ENCODE measurements at regions not wholly inside any gene's neighbourhood (a gene's known extent, or its start where the extent isn't known, plus 50 kb on each side); places are given as distances from the start of the nearest gene placed in this dataset.

DNA sequence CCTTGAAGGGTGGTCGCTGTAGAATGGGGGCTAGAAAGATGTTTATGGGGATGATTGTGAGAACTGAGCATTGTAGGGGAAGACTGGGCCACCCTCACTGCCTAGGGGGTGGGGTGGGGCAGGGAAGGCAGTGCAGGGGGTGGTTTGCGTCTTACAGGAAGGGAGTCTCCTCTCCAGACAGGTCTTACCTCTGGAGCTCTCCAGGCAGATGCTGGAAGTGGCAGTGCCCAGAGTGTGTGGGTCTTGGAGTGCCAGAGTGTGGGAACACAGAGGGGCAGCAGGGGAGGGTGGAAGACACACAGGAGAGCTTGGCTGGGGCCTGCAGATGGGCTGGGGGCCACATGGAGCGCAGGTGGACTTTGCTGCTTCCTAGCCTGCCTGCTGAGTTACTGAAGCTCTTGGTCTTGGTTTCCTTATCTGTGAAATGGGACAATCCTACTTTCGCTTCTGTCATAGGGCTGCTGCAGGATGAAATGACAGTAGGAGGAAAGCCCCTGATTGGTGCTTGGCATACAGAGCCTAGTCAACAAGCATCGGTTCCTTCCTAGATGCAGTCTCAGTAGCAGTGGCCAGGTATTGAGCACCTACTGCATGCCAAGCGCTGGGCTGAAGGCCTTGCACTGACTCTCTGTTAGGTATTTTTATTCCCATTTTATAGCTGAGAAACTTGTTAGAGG lies 118.3 kb downstream of the SLC25A47 start:
- Histone ChIP-seq H3K9ac (no peak overlapping the region), H3K27me3 (no peaks in the 10 kb centered on the region), H4K20me1 (peaks cover 25% of the 10 kb centered on the region), H3K36me3 (no peaks in the 10 kb centered on the region), H3K4me2 (peak overlapping the region; percentile 50), H3K4me3 (no peak overlapping the region), H3K27ac (no peak overlapping the region), H3K9me3 (no peaks in the 10 kb centered on the region), H3K4me1 (peaks cover 29% of the 10 kb centered on the region)
- TF ChIP-seq Cebpa-rat (IDR thresholded peaks at IDR 0.05) = no peak

DNA sequence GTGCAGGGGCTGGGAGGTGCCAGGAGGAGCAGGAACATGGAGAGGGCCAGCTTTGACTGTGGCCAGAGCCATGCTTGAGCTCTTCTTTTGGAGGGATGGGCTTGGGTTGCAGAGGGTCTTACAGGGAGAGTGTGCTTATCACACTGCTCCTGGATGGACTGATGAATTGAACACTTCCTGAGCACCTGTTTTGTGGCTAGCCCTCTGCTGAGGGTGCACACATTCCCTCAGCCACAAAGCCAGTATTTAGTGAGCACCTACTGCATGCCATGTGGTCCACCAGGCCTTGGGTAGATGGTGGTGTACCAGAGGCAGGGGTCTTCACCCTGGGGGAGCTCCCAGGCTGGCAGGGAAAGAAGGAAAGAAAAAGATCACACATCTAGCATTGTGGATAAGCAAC lies 118.9 kb downstream of the SLC25A47 start:
- TF ChIP-seq Cebpa-rat (IDR thresholded peaks at IDR 0.05) = no peak
- Histone ChIP-seq H3K4me2 (peak overlapping the region; percentile 50), H3K9ac (no peak overlapping the region), H3K4me1 (peaks cover 24% of the 10 kb centered on the region), H4K20me1 (peaks cover 22% of the 10 kb centered on the region), H3K9me3 (no peaks in the 10 kb centered on the region), H3K27me3 (no peaks in the 10 kb centered on the region), H3K27ac (no peak overlapping the region), H3K36me3 (no peaks in the 10 kb centered on the region), H3K4me3 (no peak overlapping the region)

DNA sequence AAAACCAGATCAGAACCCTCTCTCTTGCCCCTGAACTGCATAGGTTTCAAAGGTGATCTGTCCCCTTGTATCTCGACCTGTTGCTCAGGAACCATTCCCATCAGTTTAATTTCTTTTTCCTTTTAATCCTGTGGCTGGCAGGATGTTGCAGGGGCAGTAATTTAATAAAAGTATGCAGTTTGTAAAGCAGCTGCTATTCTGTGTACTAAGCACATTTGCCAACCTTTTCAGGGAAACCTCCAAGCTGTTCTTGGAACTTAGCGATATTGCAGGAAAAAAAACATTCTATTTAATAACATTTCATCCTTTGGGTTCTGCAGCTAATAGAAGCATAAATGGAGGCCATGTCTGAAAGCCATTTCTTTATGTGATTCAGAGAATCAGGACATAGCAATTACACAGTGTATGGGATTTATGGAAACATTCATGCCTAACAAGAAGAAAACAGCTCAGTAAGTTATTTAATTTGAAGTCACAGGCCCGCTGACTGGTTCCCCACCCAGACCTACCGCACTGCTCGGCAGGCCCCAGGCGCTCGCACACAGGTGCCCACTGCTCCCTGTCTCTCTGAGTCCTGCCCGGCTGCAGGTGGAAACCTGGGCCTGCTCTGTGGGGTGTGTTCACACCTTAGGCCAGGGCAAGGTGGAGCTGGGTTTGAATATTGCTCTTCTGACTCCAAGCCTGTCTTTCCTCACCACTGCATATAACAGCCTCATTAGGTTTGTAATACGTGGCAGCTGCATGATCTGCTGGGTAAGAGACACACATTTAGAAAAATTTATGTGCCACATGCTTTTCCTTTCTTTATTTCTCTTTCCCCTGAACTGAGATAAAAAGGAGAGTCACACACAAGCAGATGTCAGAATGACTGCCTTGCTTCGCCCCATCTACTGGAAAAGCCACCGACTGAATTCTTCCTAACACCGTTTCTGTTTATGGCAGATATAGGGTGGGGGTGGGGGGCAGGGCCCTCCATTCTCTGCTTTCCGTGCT lies 119.7 kb downstream of the SLC25A47 start:
- Histone ChIP-seq H3K4me2 (no peak overlapping the region), H3K9ac (no peak overlapping the region)

DNA sequence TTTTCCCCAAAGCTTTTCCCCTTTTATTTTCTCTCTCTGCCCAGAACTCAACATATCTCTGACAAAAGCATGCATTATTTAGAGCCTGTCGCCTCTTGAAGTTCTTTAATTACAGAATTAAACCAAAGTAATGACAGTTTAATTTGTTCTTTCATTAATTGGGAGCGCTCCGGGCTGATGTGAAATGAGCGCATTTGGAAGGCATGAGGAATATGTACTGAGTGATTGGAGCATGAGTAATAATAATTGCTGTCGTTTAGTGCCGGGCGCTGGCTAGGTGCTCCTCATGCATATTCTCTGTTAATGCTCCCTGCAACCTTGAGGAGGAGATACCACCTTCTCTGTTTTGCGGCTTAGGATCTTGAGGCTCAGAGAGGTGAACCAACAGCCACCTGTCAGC lies 120.5 kb downstream of the SLC25A47 start:
- Histone ChIP-seq H3K4me1 (peaks cover 28% of the 10 kb centered on the region), H4K20me1 (peaks cover 13% of the 10 kb centered on the region), H3K4me3 (no peak overlapping the region), H3K36me3 (no peaks in the 10 kb centered on the region), H3K9ac (no peak overlapping the region), H3K27ac (no peak overlapping the region), H3K9me3 (no peaks in the 10 kb centered on the region), H3K27me3 (no peaks in the 10 kb centered on the region), H3K4me2 (no peak overlapping the region)
- TF ChIP-seq Cebpa-rat (IDR thresholded peaks at IDR 0.05) = no peak

More for the DNA sequence above, 119.7 kb downstream of the SLC25A47 start:
- no peaks in the 10 kb centered on the region for H3K27me3 ChIP-seq
- no peak for TF ChIP-seq Cebpa-rat (IDR thresholded peaks at IDR 0.05)
- H4K20me1 ChIP-seq = peaks cover 14% of the 10 kb centered on the region
- H3K27ac ChIP-seq = no peak overlapping the region
- no peaks in the 10 kb centered on the region for H3K36me3 ChIP-seq
- no peak overlapping the region for H3K4me3 ChIP-seq
- H3K4me1 ChIP-seq = peaks cover 28% of the 10 kb centered on the region
- H3K9me3 ChIP-seq = no peaks in the 10 kb centered on the region

DNA sequence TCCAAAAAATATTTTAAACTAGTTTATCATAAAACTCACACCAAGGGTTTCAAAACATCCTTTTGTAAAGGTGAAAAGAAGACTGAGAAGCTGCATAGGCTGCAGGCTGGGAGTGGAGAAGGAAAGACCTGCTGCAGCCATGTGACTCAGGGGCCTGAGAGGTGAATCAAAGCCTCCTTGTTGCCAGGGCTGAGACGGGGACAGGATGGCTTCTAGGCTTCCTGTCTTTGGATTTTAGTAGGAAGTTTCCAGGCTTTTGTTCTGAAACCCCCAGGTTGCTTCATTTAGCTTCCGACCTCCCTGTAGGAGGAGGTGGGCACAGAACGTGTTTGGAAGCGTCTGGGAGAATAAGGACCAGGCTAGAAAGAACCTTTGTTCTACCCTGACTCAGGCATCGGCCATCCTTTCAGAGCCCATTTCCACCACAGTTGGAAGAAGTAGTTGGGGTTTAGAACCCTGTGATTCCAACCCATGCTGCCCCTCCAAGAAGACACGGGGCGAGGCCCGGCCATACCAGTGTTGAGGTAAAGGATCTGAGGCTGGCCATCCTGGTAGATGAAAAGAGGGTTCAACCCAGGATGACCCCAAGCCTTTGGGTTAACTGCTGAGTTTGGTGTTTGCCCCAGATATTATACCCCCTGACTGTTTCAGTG lies 122.4 kb downstream of the SLC25A47 start:
- Histone ChIP-seq H4K20me1 (peaks cover 13% of the 10 kb centered on the region; the same call in 1 of the 2 replicates), H3K27ac (no peak overlapping the region), H3K4me1 (peaks cover 25% of the 10 kb centered on the region), H3K9me3 (no peaks in the 10 kb centered on the region), H3K4me3 (no peak overlapping the region), H3K36me3 (no peaks in the 10 kb centered on the region), H3K27me3 (no peaks in the 10 kb centered on the region), H3K4me2 (no peak overlapping the region), H3K9ac (no peak overlapping the region)
- no peak for TF ChIP-seq Cebpa-rat (IDR thresholded peaks at IDR 0.05)

DNA sequence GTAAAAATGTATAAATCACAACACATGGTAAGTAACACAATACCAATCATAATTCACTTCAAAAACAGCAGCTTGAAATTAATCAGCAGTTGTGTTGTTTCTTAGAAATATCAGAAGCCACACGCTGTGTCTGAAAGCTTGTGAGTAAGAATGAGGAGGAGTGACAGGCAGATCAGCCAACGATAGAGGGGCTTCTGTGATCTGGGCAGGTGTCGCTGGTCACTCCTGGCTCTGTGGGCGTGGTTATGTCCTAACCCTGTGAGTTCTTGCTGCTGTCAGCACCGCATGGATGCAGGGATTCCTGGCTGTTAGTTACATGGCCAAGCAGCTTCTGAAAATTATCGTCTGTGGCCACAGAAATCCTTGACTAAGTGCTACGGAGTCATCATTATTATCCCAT lies 123.4 kb downstream of the SLC25A47 start:
- no peak for TF ChIP-seq Cebpa-rat (IDR thresholded peaks at IDR 0.05)

DNA sequence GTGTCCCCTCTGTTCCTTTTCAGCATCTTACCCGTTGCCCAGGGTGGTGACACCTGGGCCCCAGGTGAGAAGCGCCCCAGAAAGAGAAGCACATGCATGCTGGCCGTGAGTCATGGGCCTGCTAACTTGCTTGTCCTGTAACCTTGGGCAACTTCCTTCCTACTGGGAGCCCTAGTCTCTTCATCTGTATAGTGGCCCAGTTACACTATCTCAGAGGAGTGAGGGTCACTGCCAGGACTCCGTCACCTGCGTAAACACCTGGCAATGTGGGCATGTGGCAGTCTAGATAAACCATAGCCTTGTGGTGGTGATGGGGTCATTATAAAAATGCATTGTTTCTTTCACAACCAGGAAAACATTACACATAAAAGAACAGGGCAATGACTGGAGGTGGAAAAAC lies 125.2 kb downstream of the SLC25A47 start:
- no peak overlapping the region for H3K4me2 ChIP-seq
- no peak for TF ChIP-seq Cebpa-rat (IDR thresholded peaks at IDR 0.05)

More for the DNA sequence above, 123.4 kb downstream of the SLC25A47 start:
- peaks cover 12% of the 10 kb centered on the region; the same call in 1 of the 2 replicates for H4K20me1 ChIP-seq
- H3K9ac ChIP-seq = no peak overlapping the region
- no peaks in the 10 kb centered on the region for H3K27me3 ChIP-seq
- H3K4me1 ChIP-seq = peaks cover 17% of the 10 kb centered on the region
- no peak overlapping the region for H3K4me3 ChIP-seq
- H3K4me2 ChIP-seq = no peak overlapping the region
- H3K9me3 ChIP-seq = no peaks in the 10 kb centered on the region
- H3K27ac ChIP-seq = no peak overlapping the region
- H3K36me3 ChIP-seq = no peaks in the 10 kb centered on the region

DNA sequence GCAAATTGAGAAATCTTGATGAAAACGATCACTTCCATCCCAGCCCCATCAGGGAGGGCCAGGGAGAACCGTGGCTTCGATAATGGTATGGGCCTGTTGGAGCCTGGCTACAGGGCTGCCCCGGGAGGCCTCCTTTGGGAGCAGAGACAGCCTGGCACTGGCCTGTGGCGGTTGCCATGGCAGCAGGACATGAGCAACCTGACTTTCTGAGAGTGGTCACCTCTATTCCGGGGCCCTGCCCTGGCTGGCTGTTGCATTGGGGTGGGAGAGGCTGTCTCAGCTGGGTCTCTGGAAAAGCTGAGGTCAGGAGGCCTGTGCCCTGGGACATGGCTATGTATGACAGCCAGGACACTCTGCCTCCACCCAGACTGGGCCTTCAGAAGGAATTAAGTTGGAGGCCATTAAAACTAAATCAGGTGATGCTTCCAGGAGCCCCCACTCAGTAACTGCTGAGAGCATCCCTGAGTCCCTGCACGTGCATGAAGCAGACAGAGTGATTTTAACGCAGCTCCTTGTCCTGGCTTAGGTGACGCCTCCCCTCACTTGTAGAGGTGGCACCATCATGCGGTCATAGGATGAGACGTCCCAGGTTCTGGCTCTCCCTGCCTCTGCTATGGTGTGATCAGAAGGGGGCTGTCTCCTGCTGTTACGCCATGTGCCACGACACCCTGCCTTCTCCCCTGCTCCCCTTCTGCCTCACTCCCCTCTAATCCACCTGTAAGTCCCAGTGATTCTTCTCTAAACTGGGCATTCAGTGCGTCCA lies 126.3 kb downstream of the SLC25A47 start:
- Histone ChIP-seq H3K9me3 (no peaks in the 10 kb centered on the region), H4K20me1 (no peaks in the 10 kb centered on the region; the same call in 1 of the 2 replicates), H3K4me2 (no peak overlapping the region), H3K9ac (no peak overlapping the region), H3K4me1 (peaks cover 8% of the 10 kb centered on the region), H3K36me3 (no peaks in the 10 kb centered on the region), H3K27me3 (no peaks in the 10 kb centered on the region), H3K4me3 (no peak overlapping the region), H3K27ac (no peak overlapping the region)
- no peak for TF ChIP-seq Cebpa-rat (IDR thresholded peaks at IDR 0.05)

More for the DNA sequence above, 125.2 kb downstream of the SLC25A47 start:
- peaks cover 8% of the 10 kb centered on the region for H3K4me1 ChIP-seq
- no peaks in the 10 kb centered on the region for H3K36me3 ChIP-seq
- H3K9me3 ChIP-seq = no peaks in the 10 kb centered on the region
- no peak overlapping the region for H3K9ac ChIP-seq
- H3K4me3 ChIP-seq = no peak overlapping the region
- no peaks in the 10 kb centered on the region for H3K27me3 ChIP-seq
- no peak overlapping the region for H3K27ac ChIP-seq
- no peaks in the 10 kb centered on the region; the same call in 1 of the 2 replicates for H4K20me1 ChIP-seq

DNA sequence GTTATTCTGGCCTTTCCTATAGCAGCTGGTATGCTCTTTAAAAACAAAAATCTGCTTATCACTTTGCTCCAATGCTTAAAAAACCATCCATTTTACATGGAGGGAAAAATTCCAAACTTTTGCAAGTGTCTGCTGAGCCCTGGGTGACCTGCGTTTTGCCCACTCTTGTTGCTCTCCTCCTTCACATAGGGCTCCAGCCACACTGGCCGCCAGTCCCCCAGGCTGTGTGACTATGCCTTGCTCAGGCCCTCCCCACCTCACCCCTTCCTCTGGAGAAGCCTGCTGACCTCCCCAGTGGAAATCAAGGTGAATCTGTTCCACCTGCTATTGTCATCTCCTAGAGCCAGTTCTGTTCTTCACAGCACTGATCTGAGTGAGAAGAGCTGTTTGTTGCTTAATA lies 126.9 kb downstream of the SLC25A47 start:
- Histone ChIP-seq H3K36me3 (no peaks in the 10 kb centered on the region), H3K9me3 (no peaks in the 10 kb centered on the region), H4K20me1 (no peaks in the 10 kb centered on the region), H3K27me3 (no peaks in the 10 kb centered on the region), H3K4me1 (peaks cover 8% of the 10 kb centered on the region), H3K27ac (no peak overlapping the region), H3K4me3 (no peak overlapping the region), H3K4me2 (no peak overlapping the region), H3K9ac (no peak overlapping the region)
- TF ChIP-seq Cebpa-rat (IDR thresholded peaks at IDR 0.05) = no peak

Data from BLaER1 (cell line).